SKM-1 (cell line): ENCODE measurements at regions not wholly inside any gene's neighbourhood (a gene's known extent, or its start where the extent isn't known, plus 50 kb on each side); places are given as distances from the start of the nearest gene placed in this dataset.

Experiments
- DNase-seq: peaks from one replicate; lab custom pipeline; 2025; ENCODE audit not compliant: unreplicated experiment; lab: John Stamatoyannopoulos, UW

DNA sequence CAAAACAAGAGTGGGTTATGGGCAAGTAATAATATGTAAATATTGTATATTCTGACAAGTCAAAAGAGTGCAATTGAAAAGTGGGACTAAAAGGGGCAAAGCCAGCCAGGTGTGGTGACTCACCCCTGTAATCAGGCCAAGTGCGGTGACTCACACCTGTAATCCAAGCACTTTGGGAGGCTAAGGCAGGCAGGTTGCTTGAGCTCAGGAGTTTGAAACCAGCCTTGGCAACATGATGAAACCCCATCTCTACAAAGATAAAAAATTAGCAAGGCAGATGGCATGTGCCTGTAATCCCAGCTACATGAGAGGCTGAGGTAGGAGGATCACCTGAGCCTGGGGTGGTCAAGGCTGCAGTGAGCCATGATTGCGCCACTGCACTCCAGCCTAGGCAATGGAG, 304.0 kb downstream of the HHIPL2 start:
- no peak for DNase-seq

DNA sequence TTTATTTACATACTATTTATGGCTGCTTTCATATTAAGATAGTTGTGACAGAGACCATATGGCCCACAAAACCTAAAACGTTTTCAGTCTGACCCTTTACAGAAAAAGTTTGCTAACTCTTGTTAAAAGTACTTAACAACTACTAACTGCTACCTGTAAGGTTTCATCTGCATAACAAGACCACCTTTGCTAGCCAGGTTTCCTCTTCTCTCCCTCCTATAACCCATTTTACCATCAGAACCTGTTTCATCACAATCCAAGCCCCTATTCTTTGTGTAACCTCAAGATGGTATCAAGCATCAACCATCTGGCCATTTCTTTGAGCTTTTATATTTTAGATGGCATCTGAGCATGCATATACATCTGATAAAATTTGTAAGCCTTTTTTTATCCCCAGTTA, 305.4 kb downstream of the HHIPL2 start:
- DNase-seq = no peak

- DNase-seq = no peak
These were observed 306.5 kb downstream of the HHIPL2 start for GRCh38 chr1:222241410-222241809.

- no peak for DNase-seq
These were observed 307.2 kb downstream of the HHIPL2 start for GRCh38 chr1:222240536-222241181.

DNA sequence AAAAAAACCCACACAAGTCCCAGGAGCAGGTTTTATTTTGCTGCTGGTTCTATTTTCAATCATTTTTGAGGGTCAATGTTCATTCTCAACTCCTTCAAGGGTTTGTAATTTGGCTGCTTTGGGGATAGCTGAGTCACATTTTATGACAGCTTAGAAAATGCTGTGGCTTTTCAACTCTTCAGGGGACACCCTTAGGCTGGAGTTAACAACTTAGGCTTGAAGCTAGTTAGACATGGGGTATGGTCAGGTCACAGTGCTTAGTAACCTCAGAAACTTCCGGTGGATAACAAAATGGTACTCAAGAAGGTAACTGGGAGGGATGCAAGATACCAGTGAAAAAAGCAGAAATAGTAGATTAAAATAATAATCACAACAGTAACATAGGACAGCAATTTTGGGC, 308.8 kb downstream of the HHIPL2 start:
- DNase-seq = no peak

DNA sequence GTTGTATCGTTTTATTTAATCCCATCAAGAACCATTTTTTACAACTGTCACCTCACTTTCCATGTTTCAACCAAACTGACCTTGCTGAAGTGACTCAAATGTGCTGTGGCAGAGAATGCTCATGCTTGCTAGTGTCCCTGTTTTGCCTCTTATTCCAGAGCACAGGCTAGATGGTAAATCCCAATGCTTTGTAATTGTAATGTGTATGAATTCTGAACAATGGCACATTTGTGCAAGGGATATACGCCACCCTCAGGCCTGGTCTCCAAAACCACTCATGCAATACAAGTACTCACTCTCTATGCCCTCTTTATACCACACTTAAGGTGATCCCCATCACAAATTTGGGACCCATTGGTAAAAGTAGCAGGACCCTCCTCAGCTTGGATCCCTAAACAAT, 313.6 kb downstream of the HHIPL2 start:
- DNase-seq = no peak

- DNase-seq = no peak
These were observed 314.3 kb downstream of the HHIPL2 start for GRCh38 chr1:222233444-222234158.

GRCh38 chr1:222232842-222233241, 315.1 kb downstream of the HHIPL2 start:
- DNase-seq = no peak

- DNase-seq = no peak
These were observed 318.1 kb downstream of the HHIPL2 start for GRCh38 chr1:222229672-222230312.

DNA sequence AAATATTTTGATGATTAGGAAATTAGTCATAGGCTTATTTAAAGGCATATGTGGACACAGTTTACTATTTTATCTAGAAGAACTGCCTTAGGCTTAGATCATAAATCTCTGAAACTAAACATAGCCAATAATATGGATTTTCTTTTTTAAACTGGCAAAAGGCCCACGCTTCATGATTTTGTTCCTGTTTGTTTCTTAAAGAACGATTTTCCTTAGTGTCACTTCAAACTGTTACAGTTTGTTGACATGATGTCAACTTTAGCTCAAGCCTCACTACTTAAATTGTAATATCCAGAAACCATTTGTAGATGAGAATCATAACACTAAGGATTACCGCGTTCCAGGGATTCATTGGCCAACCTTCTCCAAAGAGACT, 322.6 kb downstream of the HHIPL2 start:
- DNase-seq = no peak

GRCh38 chr1:222224636-222225315, 323.1 kb downstream of the HHIPL2 start:
- no peak for DNase-seq

DNA sequence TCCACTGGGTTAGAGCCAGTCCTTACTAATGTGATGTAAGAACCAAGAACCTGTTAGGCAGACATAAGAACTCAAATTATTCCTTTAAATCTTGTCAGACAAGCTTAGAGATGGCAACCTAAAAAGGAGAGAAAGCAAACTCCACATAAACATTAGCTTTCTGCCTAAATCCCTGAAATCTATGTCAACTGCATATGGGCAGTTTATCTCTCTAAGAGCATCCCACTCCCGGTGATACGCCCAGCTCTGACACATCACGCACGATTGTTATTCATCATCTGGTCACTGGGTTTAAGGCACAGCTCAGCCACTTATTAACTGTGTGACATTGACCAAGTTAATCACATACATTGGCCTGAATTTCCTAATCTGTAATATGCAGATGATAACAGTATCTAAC, 323.7 kb downstream of the HHIPL2 start:
- DNase-seq = no peak

GRCh38 chr1:222223010-222223409, 324.9 kb downstream of the HHIPL2 start:
- no peak for DNase-seq

DNA sequence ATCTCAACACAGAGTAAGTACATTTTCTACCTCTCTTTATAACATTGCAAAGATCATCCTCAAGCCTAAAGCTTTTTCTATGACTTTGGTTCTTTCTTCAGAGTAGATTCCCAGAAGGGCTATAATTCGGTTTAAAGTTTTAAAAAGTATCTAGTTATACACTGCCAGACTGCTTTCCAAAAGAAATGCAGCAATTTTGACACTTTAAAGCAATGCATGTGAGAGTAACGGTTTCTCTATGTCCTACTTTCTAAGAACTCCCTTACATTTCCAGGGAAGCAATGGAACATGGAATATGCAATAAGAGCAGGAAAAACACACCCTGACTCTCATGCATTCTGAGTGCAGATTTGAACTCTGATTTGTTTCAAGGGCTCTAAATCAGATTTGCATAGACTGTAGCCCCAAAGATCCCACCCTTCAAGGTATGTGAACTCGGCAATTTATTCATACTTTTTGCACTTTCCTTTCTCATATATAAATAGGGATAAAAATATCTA, 331.6 kb downstream of the HHIPL2 start:
- no peak for DNase-seq

DNA sequence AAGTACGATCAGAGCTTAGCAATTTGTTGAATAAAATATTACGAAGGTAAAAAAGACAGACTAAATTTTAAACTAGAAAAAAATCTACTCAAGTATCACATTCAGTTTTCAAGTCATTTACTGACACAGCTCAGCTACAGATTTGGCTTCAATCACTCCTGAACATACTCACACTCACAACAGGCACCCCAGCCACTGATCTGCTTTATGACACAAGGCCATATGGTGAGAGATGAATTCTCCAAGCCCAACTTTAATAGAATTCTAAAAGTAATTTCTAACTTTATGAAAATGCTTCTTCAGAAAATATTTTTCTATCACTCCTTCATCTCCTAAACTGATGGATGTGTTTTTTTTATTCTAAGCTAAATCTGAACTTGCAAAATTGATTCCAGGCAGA, 337.1 kb downstream of the HHIPL2 start:
- no peak for DNase-seq

- DNase-seq = no peak
These were observed 343.4 kb downstream of the HHIPL2 start for GRCh38 chr1:222204475-222204874.

DNA sequence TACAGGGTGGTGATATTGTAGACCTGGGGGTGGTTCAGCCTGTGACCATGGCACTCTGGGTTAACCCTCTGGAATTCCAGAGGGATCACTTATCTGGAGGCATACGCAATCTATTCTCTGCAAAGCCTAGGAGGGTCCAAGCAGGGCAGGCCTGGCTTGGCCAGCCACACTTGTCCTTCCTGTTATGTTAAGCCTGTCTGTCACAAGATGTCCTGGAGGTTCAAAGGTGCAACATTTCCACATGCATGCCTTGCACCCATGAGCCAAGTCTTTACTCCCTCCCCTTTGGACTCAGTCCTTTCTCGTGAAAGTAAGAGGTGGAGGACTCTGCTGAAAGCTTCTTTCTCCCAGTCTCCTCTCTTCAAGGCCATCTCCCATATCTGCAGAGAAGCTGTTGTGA, 345.1 kb downstream of the HHIPL2 start:
- no peak for DNase-seq

- no peak for DNase-seq
These were observed 351.2 kb downstream of the HHIPL2 start for GRCh38 chr1:222196736-222197135.

GRCh38 chr1:222196288-222196687, 351.6 kb downstream of the HHIPL2 start:
- DNase-seq = no peak

DNA sequence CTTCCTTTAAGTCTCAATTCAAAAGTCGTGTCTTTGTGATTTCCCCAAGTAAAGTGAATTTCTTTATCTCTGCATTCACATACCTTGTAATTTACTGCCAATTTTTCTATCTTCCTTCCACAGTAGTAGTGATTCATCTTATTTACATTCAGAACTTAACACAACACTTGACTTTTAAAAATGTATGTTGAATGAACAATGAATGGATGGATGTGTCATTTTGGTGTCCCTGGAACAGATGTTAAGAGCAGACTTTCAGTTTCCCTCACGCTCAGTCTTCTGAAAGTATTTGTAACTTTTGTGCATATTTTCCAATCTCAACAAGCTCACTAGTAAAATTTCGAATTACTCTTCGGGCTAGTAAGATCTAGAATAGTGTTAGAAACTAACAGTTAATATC, 352.0 kb downstream of the HHIPL2 start:
- DNase-seq = no peak

DNA sequence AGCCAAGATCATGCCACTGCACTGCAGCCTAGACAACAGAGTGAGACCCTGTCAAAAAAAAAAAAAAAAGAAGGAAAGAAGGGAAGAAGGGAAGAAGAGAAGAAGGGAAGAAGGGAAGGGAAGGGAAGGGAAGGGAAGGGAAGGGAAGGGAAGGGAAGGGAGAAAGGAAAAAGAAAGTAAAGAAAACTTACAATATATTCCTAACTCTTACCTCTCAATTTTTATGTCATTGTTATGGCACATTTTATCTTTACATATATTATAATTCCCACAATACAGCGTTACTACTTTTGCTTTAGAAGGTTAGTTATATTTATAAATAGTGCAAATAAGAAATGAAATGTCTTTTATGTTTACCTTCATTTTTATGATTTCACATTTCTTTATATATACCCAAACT, 358.7 kb downstream of the HHIPL2 start:
- DNase-seq = no peak
